ENCODE measurements at regions not wholly inside any gene's neighbourhood (a gene's known extent, or its start where the extent isn't known, plus 50 kb on each side); places are given as distances from the start of the nearest gene placed in this dataset.
A peak's percentile ranks its signal among the peaks of the same experiment; 100 is the strongest.

DNA sequence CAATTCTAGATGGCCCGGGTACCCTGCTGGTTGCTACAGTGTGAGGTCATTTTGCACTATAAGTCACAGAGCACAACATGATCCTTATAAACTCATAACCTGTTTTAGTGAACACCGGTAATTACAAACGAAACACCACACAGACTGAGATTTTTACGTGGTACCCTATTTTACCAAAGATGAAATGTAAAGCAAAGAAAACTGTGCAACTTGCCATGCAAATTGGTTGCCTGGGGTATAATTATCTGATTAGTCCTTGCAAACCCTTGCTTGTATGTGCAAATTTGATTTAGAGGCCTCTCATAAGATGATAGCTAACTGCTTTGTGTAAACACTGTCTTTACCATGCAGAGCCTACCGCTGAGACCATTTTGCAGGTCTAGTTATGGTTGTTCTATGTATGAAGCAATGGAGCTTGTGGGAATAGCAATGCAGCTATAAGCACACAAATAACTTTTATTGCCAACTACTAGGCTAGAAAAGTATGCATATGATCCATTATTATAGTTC, 372.1 kb upstream of the FAR2 start:
- ATAC-seq (no peak), DNase-seq (no peak)
- H3K36me3 ChIP-seq: no peaks in the 10 kb centered on the region
- WGBS (ENCODE audit: insufficient coverage, low coverage, low lambda C conversion rate, missing lambda C conversion rate): 73% methylated on average over 5 of the region's 5 CpGs
- intact Hi-C loops (cut with DNase I): no loop called here
- H3K4me1 ChIP-seq: no peaks in the 10 kb centered on the region
- TF ChIP-seq, protein P1, sequence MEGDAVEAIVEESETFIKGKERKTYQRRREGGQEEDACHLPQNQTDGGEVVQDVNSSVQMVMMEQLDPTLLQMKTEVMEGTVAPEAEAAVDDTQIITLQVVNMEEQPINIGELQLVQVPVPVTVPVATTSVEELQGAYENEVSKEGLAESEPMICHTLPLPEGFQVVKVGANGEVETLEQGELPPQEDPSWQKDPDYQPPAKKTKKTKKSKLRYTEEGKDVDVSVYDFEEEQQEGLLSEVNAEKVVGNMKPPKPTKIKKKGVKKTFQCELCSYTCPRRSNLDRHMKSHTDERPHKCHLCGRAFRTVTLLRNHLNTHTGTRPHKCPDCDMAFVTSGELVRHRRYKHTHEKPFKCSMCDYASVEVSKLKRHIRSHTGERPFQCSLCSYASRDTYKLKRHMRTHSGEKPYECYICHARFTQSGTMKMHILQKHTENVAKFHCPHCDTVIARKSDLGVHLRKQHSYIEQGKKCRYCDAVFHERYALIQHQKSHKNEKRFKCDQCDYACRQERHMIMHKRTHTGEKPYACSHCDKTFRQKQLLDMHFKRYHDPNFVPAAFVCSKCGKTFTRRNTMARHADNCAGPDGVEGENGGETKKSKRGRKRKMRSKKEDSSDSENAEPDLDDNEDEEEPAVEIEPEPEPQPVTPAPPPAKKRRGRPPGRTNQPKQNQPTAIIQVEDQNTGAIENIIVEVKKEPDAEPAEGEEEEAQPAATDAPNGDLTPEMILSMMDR (IDR thresholded peaks at IDR 0.05): no peak
- no peak for TF ChIP-seq POLR2A (IDR thresholded peaks at IDR 0.05)
- H3K4me3 ChIP-seq: no peak overlapping the region
- H3K9me3 ChIP-seq: no peaks in the 10 kb centered on the region
- no peaks in the 10 kb centered on the region for H3K27me3 ChIP-seq
- H3K27ac ChIP-seq: no peak overlapping the region

DNA sequence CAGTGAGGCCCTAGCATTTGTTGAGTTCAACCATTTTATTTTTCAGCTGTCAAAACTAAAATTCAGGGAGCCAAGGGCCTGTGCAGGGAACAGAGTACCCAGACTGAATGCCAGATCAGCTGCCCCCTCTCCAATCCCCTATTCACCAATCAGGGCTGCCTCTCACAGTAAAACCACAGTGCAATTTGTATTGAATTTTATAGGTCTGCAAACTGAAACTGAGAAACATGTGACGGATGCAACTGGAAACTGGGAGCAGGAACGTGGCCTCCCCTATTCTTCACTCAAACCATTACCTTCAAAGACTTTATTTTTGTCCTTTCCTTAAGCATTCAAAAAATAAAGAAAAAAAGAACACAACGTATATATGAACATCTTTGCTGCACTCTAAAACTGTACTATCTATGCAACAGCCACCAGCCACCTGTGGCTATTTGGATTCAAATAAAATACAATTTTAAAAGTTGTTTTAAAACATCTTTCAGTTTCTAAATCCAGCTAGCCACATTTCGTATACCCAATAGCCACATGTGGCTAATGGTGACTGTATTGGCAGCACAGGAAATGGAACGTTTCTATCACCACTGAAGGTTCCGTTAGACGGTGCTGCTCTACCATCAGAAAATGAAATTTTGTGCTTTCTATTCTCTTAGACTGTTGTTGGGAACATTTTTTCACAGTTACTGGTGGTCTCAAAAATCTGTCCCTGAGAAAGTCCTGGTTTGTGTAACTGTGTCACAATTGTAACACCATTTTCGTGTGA, 371.3 kb upstream of the FAR2 start:
- no peaks in the 10 kb centered on the region for H3K36me3 ChIP-seq
- no peaks in the 10 kb centered on the region for H3K27me3 ChIP-seq
- TF ChIP-seq, protein P1 (IDR thresholded peaks at IDR 0.05): no peak
- TF ChIP-seq POLR2A (IDR thresholded peaks at IDR 0.05): no peak
- DNase-seq (no peak), ATAC-seq (no peak)
- no peak overlapping the region for H3K4me3 ChIP-seq
- H3K4me1 ChIP-seq: no peaks in the 10 kb centered on the region
- H3K27ac ChIP-seq: no peak overlapping the region
- 75% methylated on average over 8 of the region's 8 CpGs for WGBS (ENCODE audit: insufficient coverage, low coverage, low lambda C conversion rate, missing lambda C conversion rate)
- intact Hi-C loops (cut with DNase I): no loop called here
- H3K9me3 ChIP-seq: no peaks in the 10 kb centered on the region

DNA sequence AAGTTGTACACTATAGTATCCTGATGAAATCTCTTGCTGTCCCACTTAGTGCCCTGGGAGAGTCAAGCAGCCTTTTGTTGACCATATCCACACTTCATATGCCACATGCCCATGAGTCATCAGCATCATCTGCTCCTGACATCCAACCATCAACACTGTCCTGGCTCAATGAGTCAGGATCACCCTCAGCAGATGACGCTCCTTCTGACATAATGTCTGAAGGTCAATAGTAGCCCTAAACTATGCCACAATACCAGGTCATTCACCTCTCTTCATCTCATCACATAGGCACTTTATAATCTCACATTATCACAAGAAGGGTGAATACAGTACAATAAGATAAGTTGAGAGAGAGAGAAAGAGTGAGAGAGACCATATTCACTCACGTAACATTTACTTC, 369.0 kb upstream of the FAR2 start:
- H3K9me3 ChIP-seq: no peaks in the 10 kb centered on the region
- H3K4me3 ChIP-seq: no peak overlapping the region
- ATAC-seq: peak in 1 of 4 donors; percentile 58
- no peak overlapping the region for H3K27ac ChIP-seq
- TF ChIP-seq, protein P1 (IDR thresholded peaks at IDR 0.05): no peak
- TF ChIP-seq POLR2A (IDR thresholded peaks at IDR 0.05): no peak
- H3K4me1 ChIP-seq: no peaks in the 10 kb centered on the region
- WGBS (ENCODE audit: insufficient coverage, low coverage, low lambda C conversion rate, missing lambda C conversion rate): 70% methylated on average over 2 of the region's 2 CpGs
- no peaks in the 10 kb centered on the region for H3K27me3 ChIP-seq
- intact Hi-C loops (cut with DNase I): no loop called here
- H3K36me3 ChIP-seq: no peaks in the 10 kb centered on the region
- no peak for DNase-seq

DNA sequence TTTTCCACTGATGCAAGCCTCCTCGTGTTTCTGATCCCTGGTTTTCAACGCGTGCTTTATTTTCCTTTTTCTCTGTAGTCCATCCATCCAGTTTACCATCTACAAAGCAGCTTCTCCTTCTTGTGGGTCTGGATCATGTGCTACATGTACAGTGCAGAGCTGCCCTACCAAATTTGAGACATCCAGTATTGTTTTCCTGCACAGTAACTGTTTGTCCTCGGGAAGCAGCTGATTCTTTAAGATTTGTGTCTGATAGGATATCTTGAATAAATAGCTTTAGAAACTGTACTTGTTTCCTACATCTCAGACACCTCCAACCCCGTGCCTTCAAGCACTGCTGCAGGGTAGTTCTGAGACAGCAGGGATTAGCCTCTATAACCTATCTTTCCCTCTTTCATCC, 368.1 kb upstream of the FAR2 start:
- intact Hi-C loops (cut with DNase I): no loop called here
- Histone ChIP-seq H3K27ac (no peak overlapping the region), H3K27me3 (no peaks in the 10 kb centered on the region), H3K4me3 (no peak overlapping the region), H3K36me3 (no peaks in the 10 kb centered on the region), H3K4me1 (no peaks in the 10 kb centered on the region), H3K9me3 (no peaks in the 10 kb centered on the region)
- no peak for ATAC-seq
- WGBS (ENCODE audit: insufficient coverage, low coverage, low lambda C conversion rate, missing lambda C conversion rate): 59% methylated on average over 4 of the region's 5 CpGs
- TF ChIP-seq, protein P1 (IDR thresholded peaks at IDR 0.05): no peak
- DNase-seq: no peak

Data from right lobe of liver (tissue), 6 donors.